ENCODE measurements at regions not wholly inside any gene's neighbourhood (a gene's known extent, or its start where the extent isn't known, plus 50 kb on each side); places are given as distances from the start of the nearest gene placed in this dataset.

DNA sequence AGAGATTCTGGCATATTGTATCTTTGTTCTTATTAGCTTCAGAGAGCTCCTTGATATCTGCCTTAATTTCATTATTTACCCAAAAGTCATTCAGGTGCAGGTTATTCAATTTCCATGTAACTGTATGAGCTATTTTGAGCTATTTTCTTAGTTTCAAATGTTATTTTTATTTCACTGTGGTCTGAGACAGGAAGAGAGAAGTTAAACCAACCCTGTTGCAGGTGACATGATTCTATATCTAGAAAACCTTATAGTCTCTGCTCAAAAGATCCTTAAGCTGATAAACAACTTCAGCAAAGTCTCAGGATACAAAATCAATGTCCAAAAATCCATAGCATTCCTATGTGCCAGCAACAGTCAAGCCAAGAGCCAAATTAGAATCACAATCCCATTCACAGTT, 1644.0 kb upstream of the B3GALT2 start (continued):
- TF ChIP-seq RELA (IDR thresholded peaks at IDR 0.05; ENCODE audit: borderline replicate concordance, partially characterized antibody) (no peak), ZNF217 (IDR thresholded peaks at IDR 0.05) (peak; percentile 41; the same call in 1 of the 2 replicates), CREM (IDR thresholded peaks at IDR 0.05; ENCODE audit: low read depth) (peak; percentile 49; the same call in 1 of the 2 replicates), JUND (IDR thresholded peaks at IDR 0.05; ENCODE audit: low read depth, low read length) (no peak), MYC (IDR thresholded peaks at IDR 0.05; ENCODE audit: insufficient read depth, insufficient read length, insufficient replicate concordance, low read length, severe bottlenecking) (no peak), GATAD2B (conservative IDR thresholded peaks at IDR 0.05; ENCODE audit: low read depth) (no peak), YY1 (IDR thresholded peaks at IDR 0.05; ENCODE audit: low read depth, low read length) (no peak), MTA2 (IDR thresholded peaks at IDR 0.05; ENCODE audit: low read depth) (peak; percentile 47; the same call in 1 of the 2 replicates), PML (IDR thresholded peaks at IDR 0.05; ENCODE audit: low read length) (0 out of 2 replicates have a peak, but pooled peaks have one; percentile 53), SUPT20H (IDR thresholded peaks at IDR 0.05; ENCODE audit: borderline replicate concordance, control insufficient read depth, low read depth, low read length) (no peak), IKZF2 (IDR thresholded peaks at IDR 0.05) (peak; percentile 35 to 51; a peak in 2 of 4 replicates), SUZ12 (IDR thresholded peaks at IDR 0.05; ENCODE audit: unreplicated experiment) (no peak), CEBPB (IDR thresholded peaks at IDR 0.05; ENCODE audit: borderline replicate concordance in 1 of 2, low read depth in 2 of 2, low read length in 2 of 2) (peak in 1 of 2 experiments; percentile 80; a peak in 1 of 4 replicates), IKZF1 (conservative IDR thresholded peaks at IDR 0.05) (0 out of 2 replicates have a peak, but pooled peaks have one; percentile 14), FOS (IDR thresholded peaks at IDR 0.05; ENCODE audit: borderline replicate concordance, extremely low read depth, insufficient read length) (no peak), KAT2A (conservative IDR thresholded peaks at IDR 0.05; ENCODE audit: control insufficient read depth, low read depth, low read length) (no peak), TBL1XR1 (IDR thresholded peaks at IDR 0.05; ENCODE audit: low read depth, low read length) (peak; percentile 68; the same call in 1 of the 2 replicates), ESRRA (IDR thresholded peaks at IDR 0.05; ENCODE audit: low read length) (no peak), BHLHE40 (IDR thresholded peaks at IDR 0.05; ENCODE audit: borderline replicate concordance in 1 of 2, low read depth in 2 of 2, low read length in 1 of 2) (peak; percentile 75)
- TF ChIP-seq, protein P1, sequence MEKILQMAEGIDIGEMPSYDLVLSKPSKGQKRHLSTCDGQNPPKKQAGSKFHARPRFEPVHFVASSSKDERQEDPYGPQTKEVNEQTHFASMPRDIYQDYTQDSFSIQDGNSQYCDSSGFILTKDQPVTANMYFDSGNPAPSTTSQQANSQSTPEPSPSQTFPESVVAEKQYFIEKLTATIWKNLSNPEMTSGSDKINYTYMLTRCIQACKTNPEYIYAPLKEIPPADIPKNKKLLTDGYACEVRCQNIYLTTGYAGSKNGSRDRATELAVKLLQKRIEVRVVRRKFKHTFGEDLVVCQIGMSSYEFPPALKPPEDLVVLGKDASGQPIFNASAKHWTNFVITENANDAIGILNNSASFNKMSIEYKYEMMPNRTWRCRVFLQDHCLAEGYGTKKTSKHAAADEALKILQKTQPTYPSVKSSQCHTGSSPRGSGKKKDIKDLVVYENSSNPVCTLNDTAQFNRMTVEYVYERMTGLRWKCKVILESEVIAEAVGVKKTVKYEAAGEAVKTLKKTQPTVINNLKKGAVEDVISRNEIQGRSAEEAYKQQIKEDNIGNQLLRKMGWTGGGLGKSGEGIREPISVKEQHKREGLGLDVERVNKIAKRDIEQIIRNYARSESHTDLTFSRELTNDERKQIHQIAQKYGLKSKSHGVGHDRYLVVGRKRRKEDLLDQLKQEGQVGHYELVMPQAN (conservative IDR thresholded peaks at IDR 0.05), result no peak
- TF ChIP-seq, protein P2, sequence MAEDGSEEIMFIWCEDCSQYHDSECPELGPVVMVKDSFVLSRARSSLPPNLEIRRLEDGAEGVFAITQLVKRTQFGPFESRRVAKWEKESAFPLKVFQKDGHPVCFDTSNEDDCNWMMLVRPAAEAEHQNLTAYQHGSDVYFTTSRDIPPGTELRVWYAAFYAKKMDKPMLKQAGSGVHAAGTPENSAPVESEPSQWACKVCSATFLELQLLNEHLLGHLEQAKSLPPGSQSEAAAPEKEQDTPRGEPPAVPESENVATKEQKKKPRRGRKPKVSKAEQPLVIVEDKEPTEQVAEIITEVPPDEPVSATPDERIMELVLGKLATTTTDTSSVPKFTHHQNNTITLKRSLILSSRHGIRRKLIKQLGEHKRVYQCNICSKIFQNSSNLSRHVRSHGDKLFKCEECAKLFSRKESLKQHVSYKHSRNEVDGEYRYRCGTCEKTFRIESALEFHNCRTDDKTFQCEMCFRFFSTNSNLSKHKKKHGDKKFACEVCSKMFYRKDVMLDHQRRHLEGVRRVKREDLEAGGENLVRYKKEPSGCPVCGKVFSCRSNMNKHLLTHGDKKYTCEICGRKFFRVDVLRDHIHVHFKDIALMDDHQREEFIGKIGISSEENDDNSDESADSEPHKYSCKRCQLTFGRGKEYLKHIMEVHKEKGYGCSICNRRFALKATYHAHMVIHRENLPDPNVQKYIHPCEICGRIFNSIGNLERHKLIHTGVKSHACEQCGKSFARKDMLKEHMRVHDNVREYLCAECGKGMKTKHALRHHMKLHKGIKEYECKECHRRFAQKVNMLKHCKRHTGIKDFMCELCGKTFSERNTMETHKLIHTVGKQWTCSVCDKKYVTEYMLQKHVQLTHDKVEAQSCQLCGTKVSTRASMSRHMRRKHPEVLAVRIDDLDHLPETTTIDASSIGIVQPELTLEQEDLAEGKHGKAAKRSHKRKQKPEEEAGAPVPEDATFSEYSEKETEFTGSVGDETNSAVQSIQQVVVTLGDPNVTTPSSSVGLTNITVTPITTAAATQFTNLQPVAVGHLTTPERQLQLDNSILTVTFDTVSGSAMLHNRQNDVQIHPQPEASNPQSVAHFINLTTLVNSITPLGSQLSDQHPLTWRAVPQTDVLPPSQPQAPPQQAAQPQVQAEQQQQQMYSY (CRISPR knock-in tag; IDR thresholded peaks at IDR 0.05), result no peak
- TF ChIP-seq, protein P3, sequence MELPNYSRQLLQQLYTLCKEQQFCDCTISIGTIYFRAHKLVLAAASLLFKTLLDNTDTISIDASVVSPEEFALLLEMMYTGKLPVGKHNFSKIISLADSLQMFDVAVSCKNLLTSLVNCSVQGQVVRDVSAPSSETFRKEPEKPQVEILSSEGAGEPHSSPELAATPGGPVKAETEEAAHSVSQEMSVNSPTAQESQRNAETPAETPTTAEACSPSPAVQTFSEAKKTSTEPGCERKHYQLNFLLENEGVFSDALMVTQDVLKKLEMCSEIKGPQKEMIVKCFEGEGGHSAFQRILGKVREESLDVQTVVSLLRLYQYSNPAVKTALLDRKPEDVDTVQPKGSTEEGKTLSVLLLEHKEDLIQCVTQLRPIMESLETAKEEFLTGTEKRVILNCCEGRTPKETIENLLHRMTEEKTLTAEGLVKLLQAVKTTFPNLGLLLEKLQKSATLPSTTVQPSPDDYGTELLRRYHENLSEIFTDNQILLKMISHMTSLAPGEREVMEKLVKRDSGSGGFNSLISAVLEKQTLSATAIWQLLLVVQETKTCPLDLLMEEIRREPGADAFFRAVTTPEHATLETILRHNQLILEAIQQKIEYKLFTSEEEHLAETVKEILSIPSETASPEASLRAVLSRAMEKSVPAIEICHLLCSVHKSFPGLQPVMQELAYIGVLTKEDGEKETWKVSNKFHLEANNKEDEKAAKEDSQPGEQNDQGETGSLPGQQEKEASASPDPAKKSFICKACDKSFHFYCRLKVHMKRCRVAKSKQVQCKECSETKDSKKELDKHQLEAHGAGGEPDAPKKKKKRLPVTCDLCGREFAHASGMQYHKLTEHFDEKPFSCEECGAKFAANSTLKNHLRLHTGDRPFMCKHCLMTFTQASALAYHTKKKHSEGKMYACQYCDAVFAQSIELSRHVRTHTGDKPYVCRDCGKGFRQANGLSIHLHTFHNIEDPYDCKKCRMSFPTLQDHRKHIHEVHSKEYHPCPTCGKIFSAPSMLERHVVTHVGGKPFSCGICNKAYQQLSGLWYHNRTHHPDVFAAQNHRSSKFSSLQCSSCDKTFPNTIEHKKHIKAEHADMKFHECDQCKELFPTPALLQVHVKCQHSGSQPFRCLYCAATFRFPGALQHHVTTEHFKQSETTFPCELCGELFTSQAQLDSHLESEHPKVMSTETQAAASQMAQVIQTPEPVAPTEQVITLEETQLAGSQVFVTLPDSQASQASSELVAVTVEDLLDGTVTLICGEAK (IDR thresholded peaks at IDR 0.05; ENCODE audit: borderline replicate concordance), result no peak
